Right kidney (tissue), 1 donor: ENCODE measurements at regions not wholly inside any gene's neighbourhood (a gene's known extent, or its start where the extent isn't known, plus 50 kb on each side); places are given as distances from the start of the nearest gene placed in this dataset.
"Not testable (repeated sequence)": the region's sequence is repeated elsewhere in the genome, so short reads cannot be mapped to it uniquely, and the experiment has no call there.

Experiments
- DNase-seq: peaks from one replicate; pipeline ENCODE4 v3.0.0-alpha.2; 2016

DNA sequence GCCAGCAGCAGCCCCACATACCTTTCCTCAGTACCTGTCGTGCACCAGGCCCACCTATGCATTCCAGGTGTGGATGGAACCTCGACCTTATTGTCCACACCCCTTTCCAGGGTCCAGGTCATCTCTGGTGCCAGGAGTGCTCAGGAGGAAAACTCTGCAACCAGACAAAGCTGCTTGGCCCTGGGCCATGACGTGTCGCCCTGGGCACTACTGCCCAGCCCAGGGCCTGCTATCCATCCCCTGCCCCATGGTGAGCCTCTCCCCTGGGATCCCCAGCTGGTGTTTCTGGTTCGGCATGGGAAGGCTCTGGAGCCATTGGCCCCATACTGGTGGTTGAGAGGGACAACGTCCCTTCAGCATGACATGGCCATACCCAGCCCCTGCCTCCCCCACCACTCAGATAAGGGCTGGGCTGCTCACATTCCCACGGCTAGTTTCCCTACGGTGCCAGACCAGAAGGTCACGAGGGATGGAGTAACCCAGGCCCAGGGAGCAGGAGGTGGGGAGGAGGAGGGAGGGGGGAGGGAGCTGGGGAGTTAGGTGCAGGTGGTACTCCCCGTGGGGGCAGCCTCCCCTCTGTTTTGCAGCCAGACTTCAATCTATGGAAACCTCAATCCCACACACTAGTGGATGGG lies 123.2 kb upstream of the MTLN start:
- DNase-seq = not testable (repeated sequence)

DNA sequence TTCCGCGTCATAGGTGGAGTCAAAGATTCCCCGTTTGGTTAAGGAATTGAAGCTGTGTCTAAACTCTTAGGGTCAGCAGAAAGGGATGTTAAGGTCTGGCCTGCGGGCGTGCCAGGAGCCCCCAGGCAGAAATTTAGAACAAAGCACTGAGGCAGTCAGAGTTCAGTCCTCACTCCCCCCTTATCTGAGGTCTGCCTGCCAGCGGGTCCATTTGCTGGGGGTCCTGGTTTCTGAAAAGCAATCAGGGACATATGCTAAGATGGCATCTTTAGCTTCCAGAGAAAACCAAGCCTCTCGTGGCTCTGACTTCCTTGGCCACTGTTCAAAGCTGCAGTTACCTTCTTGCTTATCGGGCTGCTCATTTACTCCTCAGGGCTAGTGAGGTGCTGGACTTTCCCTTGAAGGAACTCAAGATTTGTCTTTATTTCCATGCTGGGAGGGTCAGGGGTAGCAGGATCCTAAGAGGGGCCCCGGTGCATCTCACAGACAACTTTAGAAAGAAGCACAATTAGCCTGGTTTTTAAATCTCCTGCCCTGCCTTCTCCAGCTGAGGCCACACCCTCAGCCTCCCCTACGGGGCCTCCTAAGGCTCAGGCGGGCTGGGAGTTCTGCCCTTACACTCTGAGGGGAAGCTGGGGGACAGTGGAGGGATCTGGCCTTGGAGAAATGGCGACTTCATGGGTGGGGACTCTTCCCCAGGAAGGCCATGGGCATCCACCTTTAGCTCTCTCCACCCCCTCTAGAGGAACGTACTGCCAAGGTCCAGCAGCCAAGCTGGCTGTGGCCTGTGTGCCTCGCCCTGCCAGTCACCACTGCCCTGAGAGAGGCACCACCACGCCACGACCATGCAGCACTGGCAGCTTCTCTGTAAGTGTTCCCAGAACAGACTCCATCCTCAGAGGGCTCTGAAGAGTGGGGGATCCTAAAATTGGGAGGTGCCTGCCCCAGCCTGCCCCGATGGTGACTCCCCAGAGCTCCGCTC lies 121.1 kb upstream of the MTLN start:
- DNase-seq = peak; percentile 0

DNA sequence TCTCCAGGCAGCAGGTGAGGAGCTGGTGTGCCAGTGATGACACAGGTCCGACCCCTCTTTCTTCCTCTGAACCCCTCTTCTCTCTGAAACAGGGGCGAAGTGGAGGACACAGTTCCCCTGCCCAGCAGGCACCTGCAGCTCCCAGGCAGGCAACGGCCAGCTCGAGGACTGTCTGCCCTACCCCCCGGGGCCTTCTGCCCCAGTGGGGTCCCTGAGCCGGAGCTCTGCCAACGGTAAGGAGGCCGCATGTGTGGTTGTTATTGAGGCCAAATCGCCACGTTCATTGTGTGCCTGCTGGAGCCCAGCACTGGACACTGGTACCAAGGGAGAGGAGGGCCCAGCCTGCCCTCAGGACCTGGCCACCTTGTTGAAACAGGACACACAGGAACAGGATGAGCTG lies 119.3 kb upstream of the MTLN start:
- not testable (repeated sequence) for DNase-seq

DNA sequence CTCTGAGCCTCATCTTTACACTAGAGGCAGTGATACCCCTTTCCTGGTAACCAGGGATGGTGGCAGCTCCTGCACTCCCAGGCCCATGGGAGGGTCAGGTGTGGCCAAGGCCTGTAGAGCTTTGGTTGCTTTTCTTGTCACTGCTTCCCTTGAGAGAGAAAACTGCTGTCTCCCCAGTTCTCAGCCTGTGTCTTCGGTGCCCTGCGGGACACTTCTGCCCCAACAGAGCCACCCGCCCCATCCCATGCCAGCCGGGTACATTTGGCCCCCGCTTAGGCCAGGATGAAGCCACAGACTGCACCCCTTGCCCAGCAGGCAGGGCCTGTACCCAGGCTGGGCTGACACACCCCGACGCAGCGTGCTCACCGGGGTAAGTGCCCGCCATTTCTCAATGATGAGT lies 117.4 kb upstream of the MTLN start:
- not testable (repeated sequence) for DNase-seq

DNA sequence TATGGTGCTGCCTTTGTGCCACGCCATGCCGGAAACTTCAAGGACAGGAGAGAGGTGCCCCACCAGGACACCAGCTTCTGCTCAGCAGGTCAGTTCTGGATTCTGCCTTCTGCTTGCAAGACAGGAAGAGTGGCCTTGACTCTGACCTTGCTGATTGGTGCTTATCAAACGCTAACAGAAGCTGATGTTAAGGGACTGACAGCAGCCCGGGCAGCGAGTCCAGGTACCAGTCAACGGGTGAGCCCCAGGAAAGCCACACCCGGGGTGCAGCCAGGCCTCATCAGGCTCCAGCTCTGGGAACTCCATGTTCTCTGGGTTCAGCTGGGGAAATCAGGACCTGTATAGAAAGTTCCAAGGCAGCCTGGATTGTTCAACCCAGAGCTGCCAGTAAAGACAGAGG lies 116.8 kb upstream of the MTLN start:
- DNase-seq = not testable (repeated sequence)

DNA sequence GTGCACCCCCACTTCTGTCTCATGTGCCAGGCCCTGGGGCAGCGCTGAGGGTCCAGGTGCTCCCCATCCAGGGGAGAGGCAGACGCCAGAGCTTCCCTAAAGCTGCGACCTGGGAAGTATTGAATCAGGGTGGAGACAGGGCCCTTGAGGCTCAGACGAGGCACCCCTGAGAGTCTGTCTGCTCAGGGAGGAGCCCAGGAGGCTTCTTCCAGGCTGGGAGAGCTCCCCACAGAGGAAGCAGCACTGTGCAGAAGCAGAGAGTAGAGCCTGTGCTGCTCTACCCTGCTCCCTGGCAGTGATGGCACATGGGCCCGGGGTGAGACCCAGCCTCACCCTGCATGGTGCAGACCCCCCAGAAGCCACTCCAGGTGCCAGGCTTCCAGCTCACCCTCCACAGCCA lies 116.3 kb upstream of the MTLN start:
- DNase-seq = peak; percentile 1

DNA sequence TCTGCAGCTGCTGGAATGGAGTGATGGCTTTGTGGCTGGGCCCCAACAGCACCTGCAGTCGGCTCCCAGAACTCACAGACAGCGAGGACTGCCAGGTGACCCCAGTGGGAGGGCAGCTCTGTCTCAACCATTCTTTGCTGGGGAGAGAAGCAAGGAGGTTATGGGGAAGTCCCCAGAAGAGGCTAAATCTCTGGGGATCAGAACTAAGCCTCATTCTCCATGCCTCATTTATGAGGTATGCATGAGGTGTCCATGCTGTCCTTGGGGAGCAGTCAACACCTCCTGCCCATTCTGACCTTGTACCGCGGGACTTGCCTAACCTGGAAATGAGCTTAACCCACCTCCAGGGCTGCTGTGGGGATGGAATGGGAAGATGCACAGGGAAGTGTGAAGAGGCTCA lies 111.5 kb upstream of the MTLN start:
- not testable (repeated sequence) for DNase-seq

DNA sequence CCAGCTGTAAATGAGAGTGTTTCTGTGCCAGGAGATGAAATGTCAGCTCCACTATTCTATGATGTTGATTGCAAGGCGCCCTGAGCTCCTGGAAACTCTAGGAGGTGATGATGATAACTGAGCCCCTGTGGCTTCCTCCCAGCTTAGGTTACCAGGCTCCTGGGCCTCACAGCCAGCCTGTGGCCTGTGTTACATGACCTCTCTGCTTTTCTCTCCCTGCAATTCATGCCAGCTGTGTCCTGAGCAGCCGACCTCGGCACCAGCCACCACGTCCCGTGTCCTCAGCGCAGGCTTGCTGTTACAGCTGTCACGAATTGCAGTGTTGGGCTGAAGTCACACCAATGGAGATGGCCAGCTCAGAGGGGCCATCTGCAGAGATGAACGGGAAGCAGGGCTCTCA lies 110.2 kb upstream of the MTLN start:
- DNase-seq = not testable (repeated sequence)

DNA sequence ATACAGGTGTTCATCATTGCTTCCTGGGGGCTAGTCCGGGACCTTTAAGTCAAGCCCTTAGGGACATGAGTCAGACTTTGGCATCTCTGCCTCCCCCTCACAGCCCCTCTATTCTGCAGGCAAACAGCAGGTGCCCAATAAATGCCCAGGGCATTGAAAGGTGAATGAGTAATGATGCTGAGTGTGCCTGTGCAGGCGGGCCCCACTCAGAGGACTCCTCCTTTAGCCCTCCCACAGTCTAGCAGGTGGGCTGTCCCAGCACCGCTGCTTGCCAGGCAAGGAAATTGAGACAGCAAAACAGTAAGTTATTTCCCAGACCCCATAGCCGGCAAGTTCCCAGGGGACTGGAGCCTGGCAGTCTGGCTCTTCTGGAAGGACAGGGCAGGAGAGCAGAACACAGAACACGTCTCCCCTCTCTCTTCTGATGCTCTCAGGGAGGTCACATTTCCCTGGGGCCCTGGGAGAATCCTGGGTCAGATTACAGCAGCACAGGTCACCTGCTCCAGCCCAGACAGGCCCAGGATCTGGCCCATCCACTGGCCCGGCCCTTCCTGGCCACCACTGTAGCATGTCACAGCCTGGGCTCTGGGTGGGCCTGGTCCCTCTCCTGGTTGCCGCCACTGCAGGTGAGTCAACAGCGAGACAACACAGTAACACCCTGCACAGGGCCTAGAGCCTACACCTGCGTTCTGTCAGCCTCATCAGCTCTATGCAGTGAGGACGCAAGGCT lies 108.7 kb upstream of the MTLN start:
- not testable (repeated sequence) for DNase-seq

DNA sequence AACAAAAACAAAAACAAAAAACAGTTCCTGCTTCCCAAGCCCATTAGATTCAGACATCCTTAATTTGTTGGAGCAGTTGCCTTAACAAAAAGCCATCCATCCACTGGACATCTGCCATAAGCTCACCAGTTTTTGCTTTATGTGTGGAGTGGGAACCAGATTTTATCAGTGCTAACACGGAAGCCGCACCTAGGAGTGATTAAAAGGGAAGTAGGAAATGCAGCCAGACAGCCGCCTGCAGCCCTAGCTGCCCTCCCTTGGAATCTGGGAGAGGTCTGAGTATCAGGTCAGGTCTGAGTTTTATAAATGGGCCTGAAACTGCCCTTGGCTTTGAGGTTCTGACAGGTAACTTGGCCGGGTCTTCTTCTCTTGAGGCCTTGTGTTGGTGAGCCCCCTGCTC lies 106.6 kb upstream of the MTLN start:
- not testable (repeated sequence) for DNase-seq

DNA sequence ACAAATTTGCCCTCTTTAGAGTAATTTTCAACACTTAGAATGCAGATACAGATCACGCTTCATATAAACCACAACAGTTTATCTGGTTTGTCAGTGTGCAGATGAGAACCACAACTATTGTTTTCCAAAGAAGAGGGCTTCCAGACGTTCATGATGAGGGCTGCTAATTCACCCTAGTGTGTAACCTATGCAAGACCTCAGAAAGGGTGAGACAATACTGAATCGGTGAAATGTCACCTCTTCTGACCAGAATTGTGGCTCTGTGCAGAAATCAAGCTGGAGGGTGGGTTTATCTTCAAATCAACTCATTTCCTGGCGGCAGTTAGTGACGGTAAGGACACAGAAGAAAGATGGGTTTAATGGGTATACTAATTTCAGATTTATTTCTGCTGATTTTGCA lies 105.0 kb upstream of the MTLN start:
- not testable (repeated sequence) for DNase-seq

DNA sequence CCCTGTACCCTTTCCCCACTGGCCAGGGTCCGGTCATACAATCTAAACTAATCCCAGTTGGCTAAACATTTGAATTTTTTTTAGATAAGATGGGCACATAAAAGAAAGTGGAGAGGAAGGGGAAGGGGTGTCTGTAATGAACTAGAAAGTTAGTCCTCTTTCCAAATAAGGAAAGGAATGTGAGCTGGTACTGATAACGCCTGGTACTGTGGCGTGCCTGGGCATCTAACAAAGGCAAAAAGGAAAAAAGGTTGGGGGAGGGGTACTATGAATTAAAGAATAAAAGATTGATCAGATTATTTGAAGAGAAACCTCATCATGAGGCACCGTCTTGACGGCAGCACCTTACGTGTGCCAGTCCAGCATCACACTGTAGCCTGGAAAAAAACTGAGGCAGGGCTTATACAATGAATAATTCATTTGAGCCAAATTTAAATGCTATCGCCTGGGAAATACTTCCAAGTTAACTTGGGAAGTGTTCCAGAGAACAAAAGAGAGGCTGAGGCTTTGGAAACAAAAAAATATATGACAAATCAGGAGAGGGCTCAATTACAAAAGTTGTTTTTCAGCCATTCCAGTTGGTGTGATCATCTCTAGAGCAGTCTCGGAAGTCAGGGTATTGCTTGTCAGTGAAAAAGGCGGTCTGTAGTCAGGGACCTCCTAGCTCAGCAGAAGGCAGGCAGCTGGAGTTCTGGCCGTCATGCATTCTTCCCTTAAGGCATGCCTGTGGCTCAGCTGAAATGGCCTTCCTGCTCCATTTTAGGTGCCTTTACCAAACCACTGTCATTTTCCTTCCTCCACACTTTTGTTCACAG lies 103.9 kb upstream of the MTLN start:
- DNase-seq = not testable (repeated sequence)

DNA sequence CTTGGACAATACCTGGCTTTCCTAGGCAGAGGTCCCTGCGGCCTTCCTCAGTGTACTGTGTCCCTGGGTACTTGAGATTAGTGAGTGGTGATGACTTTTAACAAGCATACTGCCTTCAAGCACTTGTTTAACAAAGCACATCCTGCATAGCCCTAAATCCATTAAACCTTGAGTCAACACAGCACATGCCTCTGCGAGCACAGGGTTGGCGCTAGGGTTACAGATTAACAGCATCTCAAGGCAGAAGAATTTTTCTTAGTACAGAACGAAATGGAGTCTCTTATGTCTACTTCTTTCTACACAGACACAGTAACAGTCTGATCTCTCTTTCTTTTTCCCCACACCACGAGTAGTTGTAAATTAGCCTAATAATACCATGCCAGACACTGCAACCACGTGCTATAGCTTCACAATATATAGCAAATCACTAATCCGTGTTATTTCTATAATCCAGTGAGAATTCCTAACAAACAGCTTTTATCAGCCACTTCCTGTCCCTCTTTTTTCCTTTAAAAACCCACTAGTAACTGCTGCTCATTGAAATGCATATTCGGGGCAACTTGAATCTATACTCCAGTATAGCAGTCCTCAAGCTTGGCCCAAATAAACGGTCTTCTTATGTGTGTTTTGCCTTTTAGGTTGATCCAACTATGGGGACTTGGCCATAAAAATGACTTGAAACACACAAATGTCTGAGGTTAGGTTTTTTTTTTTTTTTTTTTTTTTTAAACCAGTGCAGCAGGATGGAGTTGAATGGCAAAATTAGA lies 102.9 kb upstream of the MTLN start:
- not testable (repeated sequence) for DNase-seq

DNA sequence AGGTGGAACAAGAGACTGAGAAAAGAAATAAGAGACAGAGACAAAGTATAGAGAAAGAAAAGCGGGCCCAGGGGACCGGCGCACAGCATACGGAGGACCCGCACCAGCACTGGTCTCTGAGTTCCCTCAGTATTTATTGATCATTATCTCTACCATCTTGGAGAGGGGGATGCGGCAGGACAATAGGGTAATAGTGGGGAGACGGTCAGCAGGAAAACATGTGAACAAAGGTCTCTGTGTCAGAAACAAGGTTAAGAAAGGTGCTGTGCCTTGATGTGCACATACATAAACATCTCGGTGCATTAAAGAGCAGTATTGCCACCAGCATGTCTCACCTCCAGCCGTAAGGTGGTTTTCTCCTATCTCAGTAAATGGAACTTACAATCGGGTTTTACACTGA lies 102.1 kb upstream of the MTLN start:
- DNase-seq = not testable (repeated sequence)

DNA sequence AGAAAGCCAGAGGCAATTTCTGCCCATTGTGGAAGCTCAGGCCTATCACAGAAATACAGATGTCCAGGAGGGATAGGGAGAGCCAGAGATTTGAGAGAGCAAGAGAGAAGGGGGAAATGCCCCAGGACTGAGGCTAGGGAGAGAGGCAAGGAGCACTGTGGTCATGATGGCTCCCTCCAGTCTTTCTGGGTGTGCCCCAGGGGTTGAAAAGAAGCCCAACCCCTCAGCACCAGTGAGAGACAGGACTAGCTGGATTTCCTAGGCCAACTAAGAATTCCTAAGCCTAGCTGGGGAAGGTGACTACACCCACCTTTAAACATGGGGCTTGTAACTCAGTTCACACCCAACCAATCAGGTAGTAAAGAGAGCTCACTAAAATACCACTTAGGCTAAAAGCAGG lies 100.7 kb upstream of the MTLN start:
- DNase-seq = not testable (repeated sequence)

DNA sequence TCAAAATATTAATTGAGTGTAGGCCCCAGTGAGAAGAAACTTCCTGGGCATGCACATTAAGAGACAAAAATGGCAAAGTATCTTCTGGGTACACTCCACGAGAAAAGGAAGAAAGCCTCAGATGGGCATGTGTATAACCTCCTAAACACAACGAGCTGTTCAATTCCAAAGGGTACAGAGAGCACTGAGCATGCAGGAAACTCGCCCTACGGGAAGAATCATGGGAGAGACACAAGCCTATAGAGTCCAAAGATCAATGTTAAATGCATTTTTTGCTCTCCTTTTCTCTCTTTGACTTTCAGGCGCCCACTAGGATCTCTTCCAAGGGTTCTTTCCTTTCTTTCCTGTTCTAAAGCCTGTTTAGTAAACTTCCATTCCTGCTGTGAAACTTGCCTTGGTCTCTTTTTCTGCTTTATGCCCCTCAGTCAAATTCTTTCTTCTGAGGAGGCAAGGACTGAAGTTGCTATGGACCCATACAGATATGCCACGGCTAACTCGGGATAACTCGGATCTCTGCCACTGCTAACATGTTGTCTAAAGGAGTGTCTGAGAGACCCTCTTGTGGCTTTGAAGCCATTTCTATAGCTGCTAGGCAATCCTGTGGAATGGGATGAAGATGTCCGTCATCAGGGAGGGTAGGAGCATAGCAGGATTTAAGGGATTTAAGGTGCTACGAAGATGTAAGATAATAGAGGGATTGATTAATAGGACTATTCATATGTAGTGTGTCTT lies 99.5 kb upstream of the MTLN start:
- DNase-seq = not testable (repeated sequence)

DNA sequence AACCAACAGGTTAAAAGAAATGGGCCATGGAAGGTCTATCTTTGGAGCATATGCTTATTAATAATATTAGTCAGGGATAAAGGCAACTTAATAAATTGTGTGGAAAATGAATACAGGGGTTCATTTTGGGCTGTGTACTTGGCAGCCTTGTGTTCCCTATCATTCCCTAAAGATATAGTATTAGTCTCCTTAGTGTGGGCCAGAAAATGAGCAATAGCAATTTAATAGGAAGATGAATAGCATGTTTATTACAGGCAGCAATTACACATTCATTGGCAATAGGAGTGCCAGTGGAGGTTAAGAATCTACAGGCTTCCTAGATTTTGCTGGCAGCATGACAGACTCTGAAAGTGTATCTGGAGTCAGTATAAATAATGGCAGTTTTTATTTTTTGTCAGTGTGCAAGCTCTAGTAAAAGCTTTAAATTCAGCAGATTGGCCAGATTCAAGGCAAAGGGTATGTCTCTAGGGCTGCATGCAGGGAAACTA lies 98.7 kb upstream of the MTLN start:
- DNase-seq = not testable (repeated sequence)

DNA sequence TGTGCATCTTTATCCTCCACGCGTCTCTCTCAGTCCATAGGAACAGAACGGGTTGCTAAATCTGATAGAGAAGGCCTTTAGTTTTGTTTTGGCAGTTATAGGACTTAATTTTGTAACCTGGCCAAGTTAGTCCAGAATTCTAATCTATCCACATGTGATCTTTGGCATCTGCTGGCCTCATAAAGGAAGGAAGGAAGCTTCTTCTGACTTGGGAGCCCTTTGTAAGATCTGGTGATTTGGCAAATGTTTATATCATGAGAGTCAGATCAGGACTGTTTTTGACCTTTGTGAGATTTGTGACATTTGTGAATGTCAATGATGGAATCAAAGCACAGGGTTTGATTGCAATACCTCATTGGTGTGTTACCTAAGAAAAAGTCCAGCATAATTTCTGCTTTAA lies 96.4 kb upstream of the MTLN start:
- not testable (repeated sequence) for DNase-seq

DNA sequence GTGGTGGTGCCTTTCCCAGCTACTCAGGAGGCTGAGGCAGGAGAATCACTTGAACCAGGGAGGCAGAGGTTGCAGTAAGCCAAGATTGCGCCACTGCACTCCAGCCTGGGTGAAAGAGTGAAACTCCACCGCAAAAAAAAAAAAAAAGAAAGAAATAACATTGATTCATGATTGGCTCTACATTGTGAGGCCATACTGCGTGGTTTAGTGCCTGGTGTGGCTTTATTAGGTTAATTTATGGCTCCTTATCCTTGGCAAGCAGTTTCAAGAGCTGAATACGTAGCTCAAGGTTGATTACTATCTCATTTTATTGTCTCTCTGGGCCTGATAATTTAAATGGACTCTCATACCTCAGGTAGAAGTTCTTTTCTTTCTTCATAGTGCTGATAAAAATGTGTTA lies 80.5 kb upstream of the MTLN start:
- not testable (repeated sequence) for DNase-seq

DNA sequence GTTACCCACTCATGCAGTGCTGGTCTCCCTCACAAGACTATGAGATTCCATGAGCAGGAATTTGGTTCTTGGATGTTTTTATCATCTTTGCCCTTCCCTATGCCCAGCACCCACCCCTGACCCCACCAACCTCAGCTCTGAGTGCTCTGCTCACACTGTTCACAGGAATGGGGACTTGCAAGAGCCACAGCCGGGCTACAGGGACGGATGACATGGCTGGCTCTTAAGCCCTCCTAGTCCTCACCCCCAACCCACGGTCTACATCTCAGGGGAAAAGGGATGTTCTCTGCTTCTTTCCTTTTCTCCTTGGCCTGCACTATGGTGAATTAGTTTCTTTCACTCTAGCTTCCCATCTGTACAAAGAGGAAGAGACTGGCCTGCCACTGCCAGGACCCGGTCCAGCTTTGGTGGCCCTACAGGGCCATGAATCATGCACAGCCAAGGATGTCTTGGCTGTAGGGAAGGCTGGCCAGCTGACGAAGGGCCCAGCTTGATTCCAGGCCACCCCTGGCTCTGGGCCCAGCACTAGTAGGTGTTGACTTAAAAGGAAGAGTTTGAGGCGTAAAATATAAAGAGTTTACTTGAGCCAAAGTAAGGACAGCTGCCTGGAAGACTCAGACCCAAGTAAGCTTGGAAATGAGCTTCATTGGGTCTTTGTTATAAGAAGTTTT lies 79.7 kb upstream of the MTLN start:
- not testable (repeated sequence) for DNase-seq
